ENCODE measurements at regions not wholly inside any gene's neighbourhood (a gene's known extent, or its start where the extent isn't known, plus 50 kb on each side); places are given as distances from the start of the nearest gene placed in this dataset.

DNA sequence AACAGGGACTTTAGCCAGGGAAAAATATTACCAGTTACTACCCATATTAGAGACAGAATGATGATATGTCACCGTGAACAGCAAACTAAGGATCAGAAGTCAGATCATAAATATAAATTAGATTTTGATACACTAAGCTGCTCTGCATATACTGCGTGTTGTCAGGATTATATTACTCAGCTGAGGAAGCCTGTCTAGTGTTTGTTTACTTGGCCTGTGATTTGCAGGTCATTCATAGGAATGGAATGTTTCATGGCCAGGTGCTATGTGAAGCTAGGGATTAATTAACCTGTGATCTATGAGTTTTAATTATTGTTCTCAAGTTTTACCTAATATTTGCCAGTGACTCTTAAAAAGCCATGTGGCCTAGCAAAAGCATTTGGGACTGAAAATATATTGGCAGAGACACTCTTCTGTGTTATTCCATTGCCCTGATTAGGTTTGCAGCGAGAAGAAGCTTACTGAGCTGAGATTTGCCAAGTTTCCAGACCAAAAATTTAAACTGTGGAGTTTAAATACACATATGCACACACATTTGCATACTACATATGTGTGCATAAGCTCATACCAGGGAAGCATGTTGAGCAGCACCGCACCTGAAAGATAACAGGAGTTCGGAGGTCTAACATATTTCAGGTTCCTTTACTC lies 496.3 kb upstream of the GRIA1 start:
- Histone ChIP-seq H3K27me3 (ENCODE audit: control insufficient read depth, insufficient read depth, low read length) (no peaks in the 10 kb centered on the region), H3K9me3 (ENCODE audit: control insufficient read depth, insufficient read depth, low read length) (peaks cover 1% of the 10 kb centered on the region; the same call in 1 of the 2 replicates), H3K27ac (ENCODE audit: low read depth, low read length) (no peak overlapping the region), H3K4me3 (ENCODE audit: low read depth, low read length) (no peak overlapping the region)
- TF ChIP-seq, protein P1, sequence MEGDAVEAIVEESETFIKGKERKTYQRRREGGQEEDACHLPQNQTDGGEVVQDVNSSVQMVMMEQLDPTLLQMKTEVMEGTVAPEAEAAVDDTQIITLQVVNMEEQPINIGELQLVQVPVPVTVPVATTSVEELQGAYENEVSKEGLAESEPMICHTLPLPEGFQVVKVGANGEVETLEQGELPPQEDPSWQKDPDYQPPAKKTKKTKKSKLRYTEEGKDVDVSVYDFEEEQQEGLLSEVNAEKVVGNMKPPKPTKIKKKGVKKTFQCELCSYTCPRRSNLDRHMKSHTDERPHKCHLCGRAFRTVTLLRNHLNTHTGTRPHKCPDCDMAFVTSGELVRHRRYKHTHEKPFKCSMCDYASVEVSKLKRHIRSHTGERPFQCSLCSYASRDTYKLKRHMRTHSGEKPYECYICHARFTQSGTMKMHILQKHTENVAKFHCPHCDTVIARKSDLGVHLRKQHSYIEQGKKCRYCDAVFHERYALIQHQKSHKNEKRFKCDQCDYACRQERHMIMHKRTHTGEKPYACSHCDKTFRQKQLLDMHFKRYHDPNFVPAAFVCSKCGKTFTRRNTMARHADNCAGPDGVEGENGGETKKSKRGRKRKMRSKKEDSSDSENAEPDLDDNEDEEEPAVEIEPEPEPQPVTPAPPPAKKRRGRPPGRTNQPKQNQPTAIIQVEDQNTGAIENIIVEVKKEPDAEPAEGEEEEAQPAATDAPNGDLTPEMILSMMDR (IDR thresholded peaks at IDR 0.05; ENCODE audit: low read depth, low read length), result no peak
- POLR2A ChIA-PET, result no interaction called here
- DNase-seq (ENCODE audit: low read depth, low spot score), result no peak
- CTCF ChIA-PET, result no interaction called here

DNA sequence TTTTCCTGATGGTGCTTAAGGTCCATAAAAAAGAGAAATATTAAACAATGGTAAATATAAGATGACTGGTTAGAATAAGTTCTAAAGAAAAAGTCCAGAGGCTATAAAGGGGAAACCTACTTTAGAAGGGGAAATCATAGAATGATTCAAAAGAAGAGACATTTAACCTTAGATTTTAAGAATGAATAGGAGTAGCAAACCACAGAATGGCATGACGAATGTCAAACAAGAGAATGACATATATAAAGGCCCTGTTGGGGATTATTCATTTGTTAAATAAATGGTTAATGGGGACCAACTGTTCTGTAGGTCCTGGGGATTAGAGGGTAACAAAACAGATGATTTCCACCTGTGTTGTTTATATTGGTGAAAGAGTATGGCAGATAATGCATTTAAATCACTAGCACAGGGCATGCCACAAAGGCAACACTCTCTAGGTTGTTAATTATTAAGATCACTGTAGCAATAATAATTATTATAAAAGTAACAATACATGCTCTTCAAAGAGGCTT lies 495.2 kb upstream of the GRIA1 start:
- Histone ChIP-seq H3K27me3 (ENCODE audit: control insufficient read depth, insufficient read depth, low read length) (no peaks in the 10 kb centered on the region), H3K9me3 (ENCODE audit: control insufficient read depth, insufficient read depth, low read length) (no peaks in the 10 kb centered on the region), H3K27ac (ENCODE audit: low read depth, low read length) (no peak overlapping the region), H3K4me3 (ENCODE audit: low read depth, low read length) (no peak overlapping the region)
- DNase-seq (ENCODE audit: low read depth, low spot score), result no peak
- TF ChIP-seq, protein P1 (IDR thresholded peaks at IDR 0.05; ENCODE audit: low read depth, low read length), result no peak
- ChIA-PET POLR2A (no interaction called here), CTCF (no interaction called here)

DNA sequence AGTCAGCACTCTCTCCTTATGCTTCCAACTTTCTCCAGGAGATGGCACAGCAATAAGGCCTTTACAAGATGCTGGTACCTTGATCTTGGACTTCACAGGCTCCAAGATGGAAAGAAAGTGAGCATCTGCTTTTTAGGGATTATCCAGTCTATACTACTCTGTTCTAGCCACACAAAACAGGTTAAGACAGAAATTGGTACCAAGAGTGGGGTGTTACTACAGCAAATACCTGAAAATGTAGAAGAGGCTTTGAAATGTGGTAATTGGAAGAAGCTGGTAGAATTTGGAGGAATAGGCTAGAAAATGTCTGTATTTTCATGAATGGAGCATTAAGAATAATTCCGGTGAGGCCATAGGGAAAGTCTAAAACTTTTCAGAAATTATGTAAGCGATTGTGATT lies 484.8 kb upstream of the GRIA1 start:
- no peaks in the 10 kb centered on the region for H3K27me3 ChIP-seq (ENCODE audit: control insufficient read depth, insufficient read depth, low read length)
- no peaks in the 10 kb centered on the region for H3K9me3 ChIP-seq (ENCODE audit: control insufficient read depth, insufficient read depth, low read length)
- no peak for DNase-seq (ENCODE audit: low read depth, low spot score)
- CTCF ChIA-PET, result no interaction called here
- no peak overlapping the region for H3K4me3 ChIP-seq (ENCODE audit: low read depth, low read length)
- no peak overlapping the region for H3K27ac ChIP-seq (ENCODE audit: low read depth, low read length)
- TF ChIP-seq, protein P1 (IDR thresholded peaks at IDR 0.05; ENCODE audit: low read depth, low read length), result no peak
- POLR2A ChIA-PET, result no interaction called here

DNA sequence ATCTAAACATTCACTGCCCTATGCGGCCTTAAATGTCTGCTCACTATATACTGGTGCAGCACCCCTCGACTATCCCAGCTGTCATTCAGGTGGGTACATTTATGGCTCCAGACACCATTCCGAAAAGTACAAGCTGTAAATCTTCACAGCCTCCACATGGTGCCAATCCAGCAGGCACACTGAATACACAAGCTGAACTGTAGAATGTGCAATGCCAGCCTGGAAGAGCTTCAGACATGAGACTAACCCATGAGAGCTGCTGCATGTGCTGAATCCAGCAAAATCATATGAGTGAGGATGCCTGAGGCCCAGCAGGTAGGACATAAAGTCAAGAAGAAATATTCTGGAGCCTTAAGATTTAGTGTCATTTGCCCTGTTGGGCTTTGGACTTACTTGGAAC lies 483.8 kb upstream of the GRIA1 start:
- CTCF ChIA-PET, result no interaction called here
- TF ChIP-seq, protein P1 (IDR thresholded peaks at IDR 0.05; ENCODE audit: low read depth, low read length), result no peak
- no peak overlapping the region for H3K4me3 ChIP-seq (ENCODE audit: low read depth, low read length)
- POLR2A ChIA-PET, result no interaction called here
- no peaks in the 10 kb centered on the region for H3K9me3 ChIP-seq (ENCODE audit: control insufficient read depth, insufficient read depth, low read length)
- no peak overlapping the region for H3K27ac ChIP-seq (ENCODE audit: low read depth, low read length)
- H3K27me3 ChIP-seq (ENCODE audit: control insufficient read depth, insufficient read depth, low read length), result no peaks in the 10 kb centered on the region
- no peak for DNase-seq (ENCODE audit: low read depth, low spot score)

DNA sequence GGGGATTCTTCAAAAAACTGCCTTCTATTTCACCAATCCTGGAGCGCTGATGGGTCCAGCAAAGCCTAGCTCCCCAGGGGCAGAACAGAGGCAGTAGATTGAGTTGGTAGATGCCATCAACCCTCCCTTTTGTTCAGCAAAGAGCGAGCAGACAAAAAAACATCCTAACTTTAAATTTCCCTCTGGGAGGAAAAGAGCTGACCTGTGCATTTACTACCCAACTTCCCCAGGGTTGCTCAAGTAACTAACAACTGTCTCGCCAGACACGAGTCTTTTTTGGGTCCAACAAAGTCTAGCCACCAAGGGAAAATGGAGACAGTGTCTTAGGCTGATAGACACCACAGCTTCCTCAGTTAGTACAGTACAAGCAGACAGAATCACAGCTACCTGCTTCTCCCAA lies 476.3 kb upstream of the GRIA1 start:
- CTCF ChIA-PET, result no interaction called here

More for the DNA sequence above, 476.3 kb upstream of the GRIA1 start:
- Histone ChIP-seq H3K9me3 (ENCODE audit: control insufficient read depth, insufficient read depth, low read length) (no peaks in the 10 kb centered on the region; the same call in 1 of the 2 replicates), H3K27ac (ENCODE audit: low read depth, low read length) (no peak overlapping the region), H3K4me3 (ENCODE audit: low read depth, low read length) (no peak overlapping the region), H3K27me3 (ENCODE audit: control insufficient read depth, insufficient read depth, low read length) (no peaks in the 10 kb centered on the region)
- TF ChIP-seq, protein P1 (IDR thresholded peaks at IDR 0.05; ENCODE audit: low read depth, low read length), result no peak
- POLR2A ChIA-PET, result no interaction called here
- DNase-seq (ENCODE audit: low read depth, low spot score), result no peak
